H1 (cell line): ENCODE measurements at regions not wholly inside any gene's neighbourhood (a gene's known extent, or its start where the extent isn't known, plus 50 kb on each side); places are given as distances from the start of the nearest gene placed in this dataset.

ENCODE experiments used
- CBX8 ChIP-seq: fragments of 300-800, 300-1000 bp; sonication (generic); IDR thresholded peaks from 2 replicates; pipeline ENCODE4 v1.7.1; 2016; ENCODE audit warnings: low read depth, low read length, borderline replicate concordance
- CHD7 ChIP-seq: fragments of 300-600 bp; sonication (generic); IDR thresholded peaks from 2 replicates; pipeline ENCODE4 v1.7.1; 2012; ENCODE audit warnings: low read length, moderate library complexity, mild to moderate bottlenecking, inconsistent platforms; ENCODE audit not compliant: insufficient replicate concordance
- MAX ChIP-seq: IDR thresholded peaks from 2 replicates; pipeline ENCODE4 v1.6.1; 2012; ENCODE audit warnings: inconsistent platforms
- TEAD4 ChIP-seq: IDR thresholded peaks from 2 replicates; pipeline ENCODE4 v1.6.1; 2012; ENCODE audit warnings: low read depth, low read length, inconsistent platforms, mixed read lengths

GRCh38 chr5:54870271-54870670, 115.1 kb downstream of the ESM1 start (continued):
- no peak for TF ChIP-seq CHD7
- TF ChIP-seq CBX8, result no peak
- TF ChIP-seq TEAD4, result no peak
- TF ChIP-seq MAX, result no peak
